Panc1 (cell line): ENCODE measurements at regions not wholly inside any gene's neighbourhood (a gene's known extent, or its start where the extent isn't known, plus 50 kb on each side); places are given as distances from the start of the nearest gene placed in this dataset.

Experiments
- CTCF ChIP-seq: fragments of 450-650 bp; IDR thresholded peaks from 2 replicates; pipeline ENCODE4 v1.5.1; 2017; ENCODE audit warnings: mild to moderate bottlenecking
- REST ChIP-seq, 2 experiments: IDR thresholded peaks; 2 replicates each; pipeline ENCODE4 v1.6.1; 2011 to 2012; ENCODE audit warnings: low read depth in 2 of 2, control low read depth in 1 of 2, low read length in 1 of 2, mild to moderate bottlenecking in 1 of 2, moderate library complexity in 1 of 2; ENCODE audit not compliant: insufficient read depth in 1 of 2
- SIN3A ChIP-seq: IDR thresholded peaks from 2 replicates; pipeline ENCODE4 v1.6.1; 2012; ENCODE audit warnings: low read depth, mild to moderate bottlenecking, low read length, moderate library complexity, borderline replicate concordance; ENCODE audit not compliant: insufficient read depth

GRCh38 chr17:36761203-36761950 is 160.0 kb downstream of the MRM1 start:
- TF ChIP-seq CTCF (no peak), REST (IDR thresholded peaks at IDR 0.05; ENCODE audit: insufficient read depth in 1 of 2, low read depth in 2 of 2, low read length in 1 of 2) (no peak), SIN3A (no peak)
